CD4-positive, alpha-beta T cell treated with Interferon alpha-2 for 1 hour (primary cell): ENCODE measurements at regions not wholly inside any gene's neighbourhood (a gene's known extent, or its start where the extent isn't known, plus 50 kb on each side); places are given as distances from the start of the nearest gene placed in this dataset.

Source experiments
- DNase-seq, 2 donors: peaks; one replicate each; pipeline ENCODE4 v3.0.0-alpha.2; 2020 to 2022

DNA sequence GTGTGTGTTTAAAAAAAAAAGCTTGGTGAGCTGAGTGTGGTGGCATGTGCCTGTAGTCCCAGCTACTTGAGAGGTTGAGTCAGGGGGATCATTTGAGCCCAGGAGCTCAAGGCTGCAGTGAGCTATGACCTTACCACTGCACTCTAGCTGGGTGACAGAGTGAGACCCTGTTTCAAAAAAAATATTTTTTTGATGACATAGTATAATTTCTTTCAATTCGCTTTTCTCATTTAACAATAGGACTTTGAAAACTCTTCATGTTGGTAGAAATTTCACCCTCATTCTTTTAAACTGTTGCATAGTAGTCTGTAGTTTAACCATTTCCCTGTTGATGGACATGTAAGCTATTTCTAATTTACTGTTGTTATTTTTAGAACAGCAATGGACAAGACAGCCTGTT, 55.7 kb upstream of the EXOC6 start:
- no peak for DNase-seq
